ENCODE measurements at regions not wholly inside any gene's neighbourhood (a gene's known extent, or its start where the extent isn't known, plus 50 kb on each side); places are given as distances from the start of the nearest gene placed in this dataset.

- DNase-seq: peak; percentile 21
- no peak overlapping the region for H3K4me3 ChIP-seq (ENCODE audit: low read depth, low read length)
- H3K36me3 ChIP-seq: no peaks in the 10 kb centered on the region
- no peak for TF ChIP-seq CTCF (IDR thresholded peaks at IDR 0.05; ENCODE audit: low read depth, low read length)
- no peaks in the 10 kb centered on the region for H3K9me3 ChIP-seq
- no peaks in the 10 kb centered on the region for H3K27me3 ChIP-seq
- H3K4me1 ChIP-seq: no peaks in the 10 kb centered on the region
Measured at GRCh38 chrX:117538178-117539089, 578.2 kb downstream of the KLHL13 start.

- H3K36me3 ChIP-seq: no peaks in the 10 kb centered on the region
- no peaks in the 10 kb centered on the region for H3K9me3 ChIP-seq
- no peak for TF ChIP-seq CTCF (IDR thresholded peaks at IDR 0.05; ENCODE audit: low read depth, low read length)
- H3K4me1 ChIP-seq: no peaks in the 10 kb centered on the region
- no peak overlapping the region for H3K4me3 ChIP-seq (ENCODE audit: low read depth, low read length)
- H3K27me3 ChIP-seq: no peaks in the 10 kb centered on the region
- no peak for DNase-seq
Measured at GRCh38 chrX:117532339-117532738, 584.3 kb downstream of the KLHL13 start.

- Histone ChIP-seq H3K4me3 (ENCODE audit: low read depth, low read length) (no peak overlapping the region), H3K36me3 (no peaks in the 10 kb centered on the region), H3K4me1 (no peaks in the 10 kb centered on the region), H3K9me3 (no peaks in the 10 kb centered on the region), H3K27me3 (no peaks in the 10 kb centered on the region)
- TF ChIP-seq CTCF (IDR thresholded peaks at IDR 0.05; ENCODE audit: low read depth, low read length): no peak
- DNase-seq: no peak
Measured at GRCh38 chrX:117522725-117523700, 593.6 kb downstream of the KLHL13 start.

GRCh38 chrX:117517994-117518393, 598.6 kb downstream of the KLHL13 start:
- DNase-seq: no peak
- no peaks in the 10 kb centered on the region for H3K9me3 ChIP-seq
- H3K27me3 ChIP-seq: no peaks in the 10 kb centered on the region
- no peak for TF ChIP-seq CTCF (IDR thresholded peaks at IDR 0.05; ENCODE audit: low read depth, low read length)
- H3K4me3 ChIP-seq (ENCODE audit: low read depth, low read length): no peak overlapping the region
- H3K4me1 ChIP-seq: no peaks in the 10 kb centered on the region
- no peaks in the 10 kb centered on the region for H3K36me3 ChIP-seq

- no peak for TF ChIP-seq CTCF (IDR thresholded peaks at IDR 0.05; ENCODE audit: low read depth, low read length)
- no peak for DNase-seq
- H3K4me1 ChIP-seq: no peaks in the 10 kb centered on the region
- no peaks in the 10 kb centered on the region for H3K9me3 ChIP-seq
- H3K27me3 ChIP-seq: no peaks in the 10 kb centered on the region
- no peaks in the 10 kb centered on the region for H3K36me3 ChIP-seq
- H3K4me3 ChIP-seq (ENCODE audit: low read depth, low read length): no peak overlapping the region
Measured at GRCh38 chrX:117511379-117511778, 605.2 kb downstream of the KLHL13 start.

Measured in BE2C (cell line).